Thyroid gland (tissue), 4 donors: ENCODE measurements at regions not wholly inside any gene's neighbourhood (a gene's known extent, or its start where the extent isn't known, plus 50 kb on each side); places are given as distances from the start of the nearest gene placed in this dataset.

Source experiments
- CTCF ChIP-seq, 6 experiments: fragments of 200-600 bp in 3 of 6; fragments of 450-650 bp in 3 of 6; sonication (generic) in 3 of 6; IDR thresholded peaks; one replicate each; pipeline ENCODE4 v1.5.1; 2016 to 2019; ENCODE audit warnings: antibody characterized with exemption in 6 of 6, mild to moderate bottlenecking in 2 of 6, inconsistent platforms in 1 of 6, moderate library complexity in 1 of 6
- POLR2A ChIP-seq, 2 donors: fragments of 450-650 bp; IDR thresholded peaks; one replicate each; pipeline ENCODE4 v1.6.1; 2017; ENCODE audit warnings: antibody characterized with exemption in 2 of 2, mild to moderate bottlenecking in 2 of 2, moderate library complexity in 1 of 2

GRCh38 chr6:156583083-156583482 is 194.1 kb upstream of the ARID1B start:
- TF ChIP-seq CTCF (IDR thresholded peaks at IDR 0.05) = no peak
- no peak for TF ChIP-seq POLR2A (IDR thresholded peaks at IDR 0.05)
